K562 (cell line): ENCODE measurements at regions not wholly inside any gene's neighbourhood (a gene's known extent, or its start where the extent isn't known, plus 50 kb on each side); places are given as distances from the start of the nearest gene placed in this dataset.

ENCODE experiments used
- ATAC-seq: fragments of 200-7000 bp; cut with Tn5 transposase; 3 replicates; pipeline ENCODE4 v1.9.1; 2020; ENCODE audit warnings: moderate library complexity
- BruUV-seq: library from RNA; stranded (reverse); fragments of 400-500 nt; replicated peaks from 2 replicates; lab custom pipeline; 2021; lab: Mats Ljungman, UMichigan
- CTCF ChIA-PET: fragments of 300-600 bp; formaldehyde crosslinking; extraction: SDS; loops from one replicate; lab custom pipeline; 2021; ENCODE audit warnings: low intra/inter-chr PET ratio; lab: Yijun Ruan, JAX
- POLR2A ChIA-PET: fragments of 300-600, 350-650 bp; sonication (Branson Sonifier 250); formaldehyde crosslinking; extraction: SDS; loops from one replicate; lab custom pipeline; 2021; ENCODE audit warnings: antibody characterized with exemption, inconsistent platforms; lab: Yijun Ruan, JAX
- DNase-seq, 4 experiments: peaks; one replicate each; pipeline versions ENCODE4 v3.0.0 to v3.0.0-alpha.2; 2011 to 2018; ENCODE audit warnings: low spot score in 3 of 4, mixed read lengths in 3 of 4; ENCODE audit errors: extremely low read depth in 1 of 4
- FAIRE-seq: peaks from 2 replicates; lab custom pipeline; 2011; peaks lifted over from hg19 to GRCh38; lab: Jason Lieb, UNC
- H2AFZ ChIP-seq: 2 replicates; pipeline ENCODE4 v1.6.0; 2011; ENCODE audit warnings: low read depth, low read length, control low read depth, inconsistent platforms
- H3K27ac ChIP-seq: fragments of 200-600 bp; 3 replicates; pipeline ENCODE4 v1.8.0; 2011; ENCODE audit warnings: low read depth, mild to moderate bottlenecking, control low read depth, inconsistent platforms, low read length, moderate library complexity, mixed read lengths; ENCODE audit errors: extremely low read depth
- H3K27me3 ChIP-seq, 2 experiments: fragments of 300-600 bp in 1 of 2; 2 replicates in 1 of 2; 3 replicates in 1 of 2; pipeline versions ENCODE4 v1.6.0 to v1.8.0; 2011; ENCODE audit warnings: inconsistent platforms in 2 of 2, low read length in 2 of 2, mild to moderate bottlenecking in 1 of 2, mixed read lengths in 1 of 2, moderate library complexity in 1 of 2; ENCODE audit not compliant: control insufficient read depth in 2 of 2, insufficient read depth in 2 of 2
- H3K36me3 ChIP-seq: fragments of 300-600 bp; 3 replicates; pipeline ENCODE4 v1.8.0; 2011; ENCODE audit warnings: mild to moderate bottlenecking, low read length, inconsistent platforms; ENCODE audit not compliant: control insufficient read depth, insufficient read depth
- H3K4me1 ChIP-seq, 2 experiments: fragments of 200-600 bp in 1 of 2; replicated peaks in 1 of 2; 2 replicates in 1 of 2; 3 replicates in 1 of 2; pipeline versions ENCODE4 v1.5.1 to v1.8.0; 2011; ENCODE audit warnings: inconsistent platforms in 2 of 2, low read length in 2 of 2, mild to moderate bottlenecking in 1 of 2, mixed read lengths in 1 of 2, moderate library complexity in 1 of 2; ENCODE audit not compliant: control insufficient read depth in 2 of 2, insufficient read depth in 2 of 2
- H3K4me2 ChIP-seq: 2 replicates; pipeline ENCODE4 v1.6.1; 2011; ENCODE audit warnings: low read length, control low read depth, inconsistent platforms, mixed read lengths; ENCODE audit not compliant: insufficient read depth
- H3K4me3 ChIP-seq: fragments of 200-600 bp; sonication (generic), shearing (Covaris generic); 2 replicates; pipeline ENCODE4 v1.5.1; 2016; ENCODE audit warnings: control low read depth, inconsistent platforms
- H3K79me2 ChIP-seq: fragments of 200-600 bp; 3 replicates; pipeline ENCODE4 v1.8.0; 2011; ENCODE audit warnings: low read length, inconsistent platforms; ENCODE audit not compliant: control insufficient read depth, insufficient read depth
- H3K9ac ChIP-seq, 2 experiments: 2 replicates each; pipeline versions ENCODE4 v1.6.0 to v1.6.1; 2011; ENCODE audit warnings: low read depth in 2 of 2, low read length in 2 of 2, control low read depth in 1 of 2, inconsistent platforms in 1 of 2, mild to moderate bottlenecking in 1 of 2, mixed read lengths in 1 of 2; ENCODE audit not compliant: insufficient read depth in 1 of 2
- H3K9me1 ChIP-seq: one replicate; pipeline ENCODE4 v1.6.0; 2011; ENCODE audit warnings: inconsistent platforms, mild to moderate bottlenecking, low read length, moderate library complexity; ENCODE audit not compliant: control insufficient read depth, insufficient read depth
- H3K9me3 ChIP-seq: replicated peaks from 2 replicates; pipeline ENCODE4 v1.5.1; 2011; ENCODE audit warnings: low read depth, low read length, inconsistent platforms; ENCODE audit not compliant: control insufficient read depth, insufficient read depth
- H4K20me1 ChIP-seq: replicated peaks from 2 replicates; pipeline ENCODE4 v1.6.1; 2011; ENCODE audit warnings: low read length, inconsistent platforms, mixed read lengths; ENCODE audit not compliant: control insufficient read depth, insufficient read depth
- ARID4B ChIP-seq: sonication (generic); formaldehyde crosslinking; IDR thresholded peaks from 2 replicates; pipeline ENCODE4 v1.8.0; 2022; ENCODE audit warnings: mild to moderate bottlenecking, missing genetic modification reagents
- BRD9 ChIP-seq: fragments of 450-650 bp; IDR thresholded peaks from 2 replicates; pipeline ENCODE4 v1.6.1; 2018; ENCODE audit warnings: low read depth; ENCODE audit not compliant: partially characterized antibody
- CREB3 ChIP-seq: fragments of 450-650 bp; conservative IDR thresholded peaks from 2 replicates; pipeline ENCODE4 v1.6.1; 2016; ENCODE audit warnings: missing genetic modification characterization, low read depth, mild to moderate bottlenecking, missing compliant biosample characterization, moderate library complexity
- JUN ChIP-seq, 2 experiments: sonication (generic) in 1 of 2; formaldehyde crosslinking in 1 of 2; IDR thresholded peaks; 2 replicates each; pipeline versions ENCODE4 v1.6.1 to v1.8.0; 2012 to 2022; ENCODE audit warnings: borderline replicate concordance in 2 of 2, mild to moderate bottlenecking in 2 of 2, improper control_type of control experiment in 1 of 2, low read depth in 1 of 2, low read length in 1 of 2, missing genetic modification reagents in 1 of 2
- KAT8 ChIP-seq: fragments of 450-650 bp; IDR thresholded peaks from 2 replicates; pipeline ENCODE4 v1.6.1; 2016; ENCODE audit warnings: low read depth, mild to moderate bottlenecking
- MEF2D ChIP-seq: conservative IDR thresholded peaks from 2 replicates; pipeline ENCODE4 v1.6.1; 2016; ENCODE audit warnings: low read depth, missing genetic modification characterization, missing compliant biosample characterization
- U2AF1 ChIP-seq: fragments of 200-400 bp; formaldehyde crosslinking; optimal IDR thresholded peaks from 2 replicates; pipeline ENCODE3; 2017; ENCODE audit warnings: mild to moderate bottlenecking, low read depth, low read length, moderate library complexity
- ZBTB2 ChIP-seq: fragments of 450-650 bp; IDR thresholded peaks from 2 replicates; pipeline ENCODE4 v1.6.1; 2016; ENCODE audit warnings: antibody characterized with exemption
- ZKSCAN1 ChIP-seq: fragments of 150-350 bp; IDR thresholded peaks from 2 replicates; pipeline ENCODE4 v1.6.1; 2016; ENCODE audit warnings: low read depth, low read length
- ZNF436 ChIP-seq: fragments of 250-450, 450-650 bp; sonication (Bioruptor Pico); formaldehyde crosslinking; IDR thresholded peaks from 2 replicates; pipeline ENCODE4 v1.7.0; 2020; ENCODE audit warnings: mild to moderate bottlenecking
- ZNF639 ChIP-seq, 2 experiments: fragments of 200-800 bp in 1 of 2; sonication (Bioruptor generic) in 1 of 2; sonication (generic) in 1 of 2; formaldehyde crosslinking in 1 of 2; IDR thresholded peaks in 1 of 2; conservative IDR thresholded peaks in 1 of 2; 2 replicates each; pipeline versions ENCODE4 v1.5.0 to v1.6.1; 2016 to 2020; ENCODE audit warnings: missing compliant biosample characterization in 1 of 2, missing genetic modification characterization in 1 of 2, missing genetic modification reagents in 1 of 2
- WGBS: fragments of 100-300 bp; shearing (Covaris generic); methylation state at CpG from one replicate; pipeline ENCODE4 v1.1.6; 2016; ENCODE audit warnings: low coverage, mixed read lengths; ENCODE audit not compliant: insufficient coverage; ENCODE audit errors: missing lambda C conversion rate; 5-methylcytosine and 5-hydroxymethylcytosine counted together
- in situ Hi-C: fragments of 300-500 bp; cut with MboI; formaldehyde crosslinking; loops from 4 replicates; pipeline ENCODE4 v1.15.0; 2018; ENCODE audit warnings: inconsistent platforms, mixed read lengths
- intact Hi-C: fragments of 100-400 bp; cut with micrococcal nuclease; formaldehyde crosslinking; loops from 2 replicates; pipeline ENCODE4 v1.14.2; 2022

GRCh38 chr6:91730710-91731109 lies 1143.8 kb upstream of the MAP3K7 start:
- no peaks in the 10 kb centered on the region for H3K4me1 ChIP-seq
- BruUV-seq: no TSS peak
- WGBS: 0% methylated on average over 2 of the region's 2 CpGs
- H3K79me2 ChIP-seq: no peaks in the 10 kb centered on the region
- ChIA-PET CTCF (no interaction called here), POLR2A (no interaction called here)
- TF ChIP-seq JUN (IDR thresholded peaks at IDR 0.05; ENCODE audit: borderline replicate concordance, low read depth, low read length): no peak
- TF ChIP-seq JUN (CRISPR knock-in tag; IDR thresholded peaks at IDR 0.05; ENCODE audit: borderline replicate concordance): no peak
- no peak for TF ChIP-seq ZNF436 (CRISPR knock-in tag)
- TF ChIP-seq ZNF639 (CRISPR knock-in tag; conservative IDR thresholded peaks at IDR 0.05 in 1 of 2, IDR thresholded peaks at IDR 0.05 in 1 of 2): no peak
- TF ChIP-seq ZKSCAN1: no peak
- TF ChIP-seq CREB3 (tag): no peak
- no peak for TF ChIP-seq ARID4B (CRISPR knock-in tag)
- no peak for TF ChIP-seq MEF2D (tag)
- TF ChIP-seq U2AF1: no peak
- TF ChIP-seq BRD9: no peak
- no peak for TF ChIP-seq KAT8
- TF ChIP-seq ZBTB2: no peak
- DNase-seq (no peak), ATAC-seq (no peak), FAIRE-seq (no peak)
- in situ Hi-C loops: no loop called here
- H3K4me3 ChIP-seq: no peak overlapping the region
- H3K27me3 ChIP-seq: no peaks in the 10 kb centered on the region
- H3K4me2 ChIP-seq: no peak overlapping the region
- H3K36me3 ChIP-seq: no peaks in the 10 kb centered on the region
- H2AFZ ChIP-seq: no peak overlapping the region
- H3K9me1 ChIP-seq: no peaks in the 10 kb centered on the region
- no peaks in the 10 kb centered on the region for H3K9me3 ChIP-seq
- no peaks in the 10 kb centered on the region for H4K20me1 ChIP-seq
- no peak overlapping the region for H3K9ac ChIP-seq
- no peak overlapping the region for H3K27ac ChIP-seq
- intact Hi-C loops: no loop called here
